ENCODE measurements at regions not wholly inside any gene's neighbourhood (a gene's known extent, or its start where the extent isn't known, plus 50 kb on each side); places are given as distances from the start of the nearest gene placed in this dataset.

DNA sequence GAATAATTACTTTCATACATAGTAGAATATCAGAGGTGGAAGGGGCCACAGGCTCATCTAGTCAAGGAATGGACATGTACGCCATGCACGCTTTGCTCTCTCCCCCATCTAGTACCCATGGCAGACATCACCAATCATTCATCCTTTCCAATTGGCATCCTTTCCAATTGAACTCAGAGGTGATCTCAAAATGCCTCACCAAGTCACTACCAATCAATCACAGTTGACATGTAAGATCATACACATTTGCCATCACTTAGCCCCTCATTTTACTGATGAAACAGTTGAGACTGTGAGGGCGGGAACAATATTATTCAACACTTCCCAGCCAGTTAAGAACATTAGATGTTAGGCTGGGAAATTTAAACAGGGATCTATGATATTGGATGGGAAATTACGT is 308.4 kb downstream of the FGFR2 start:
- Histone ChIP-seq H3K36me3 (ENCODE audit: insufficient read depth, low read length) (no peaks in the 10 kb centered on the region), H3K4me3 (ENCODE audit: low read depth in 1 of 2, low read length in 2 of 2) (no peak overlapping the region), H3K27ac (ENCODE audit: low read depth, low read length) (no peak overlapping the region), H3K4me1 (ENCODE audit: insufficient read depth, low read length) (peaks cover 45% of the 10 kb centered on the region), H3K27me3 (ENCODE audit: control insufficient read depth in 1 of 2, insufficient read depth in 2 of 2, low read length in 2 of 2) (no peaks in the 10 kb centered on the region), H3K9ac (ENCODE audit: low read length) (no peak overlapping the region), H3K9me3 (ENCODE audit: low read length) (no peaks in the 10 kb centered on the region)

DNA sequence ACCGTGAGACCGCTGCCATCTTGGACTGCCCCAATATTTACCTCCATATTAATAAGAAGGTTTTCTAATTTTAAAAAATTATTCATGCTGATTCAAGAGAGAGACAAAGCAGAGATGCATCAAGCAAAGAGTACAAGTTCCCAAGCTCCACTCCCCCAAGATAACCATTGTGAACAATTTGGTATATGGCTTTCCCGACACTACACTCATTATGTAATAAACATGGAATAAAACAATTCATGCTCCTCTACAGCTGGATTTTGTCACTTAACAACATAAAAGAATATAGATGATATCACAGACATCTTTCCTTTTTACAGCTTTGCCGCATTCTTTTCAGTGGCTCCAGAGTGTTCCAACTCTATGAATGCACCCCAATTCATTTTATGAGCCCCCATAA is 307.6 kb downstream of the FGFR2 start:
- H3K9me3 ChIP-seq (ENCODE audit: low read length) = no peaks in the 10 kb centered on the region
- H3K4me3 ChIP-seq (ENCODE audit: low read depth in 1 of 2, low read length in 2 of 2) = no peak overlapping the region
- no peaks in the 10 kb centered on the region for H3K27me3 ChIP-seq (ENCODE audit: control insufficient read depth in 1 of 2, insufficient read depth in 2 of 2, low read length in 2 of 2)
- no peak overlapping the region for H3K27ac ChIP-seq (ENCODE audit: low read depth, low read length)
- peaks cover 54% of the 10 kb centered on the region for H3K4me1 ChIP-seq (ENCODE audit: insufficient read depth, low read length)
- H3K36me3 ChIP-seq (ENCODE audit: insufficient read depth, low read length) = no peaks in the 10 kb centered on the region
- H3K9ac ChIP-seq (ENCODE audit: low read length) = no peak overlapping the region

GRCh38 chr10:121291376-121291775 is 306.9 kb downstream of the FGFR2 start:
- Histone ChIP-seq H3K36me3 (ENCODE audit: insufficient read depth, low read length) (no peaks in the 10 kb centered on the region), H3K27me3 (ENCODE audit: control insufficient read depth in 1 of 2, insufficient read depth in 2 of 2, low read length in 2 of 2) (no peaks in the 10 kb centered on the region), H3K4me1 (ENCODE audit: insufficient read depth, low read length) (peaks cover 54% of the 10 kb centered on the region), H3K27ac (ENCODE audit: low read depth, low read length) (no peak overlapping the region), H3K4me3 (ENCODE audit: low read depth in 1 of 2, low read length in 2 of 2) (no peak overlapping the region), H3K9ac (ENCODE audit: low read length) (no peak overlapping the region), H3K9me3 (ENCODE audit: low read length) (no peaks in the 10 kb centered on the region)

DNA sequence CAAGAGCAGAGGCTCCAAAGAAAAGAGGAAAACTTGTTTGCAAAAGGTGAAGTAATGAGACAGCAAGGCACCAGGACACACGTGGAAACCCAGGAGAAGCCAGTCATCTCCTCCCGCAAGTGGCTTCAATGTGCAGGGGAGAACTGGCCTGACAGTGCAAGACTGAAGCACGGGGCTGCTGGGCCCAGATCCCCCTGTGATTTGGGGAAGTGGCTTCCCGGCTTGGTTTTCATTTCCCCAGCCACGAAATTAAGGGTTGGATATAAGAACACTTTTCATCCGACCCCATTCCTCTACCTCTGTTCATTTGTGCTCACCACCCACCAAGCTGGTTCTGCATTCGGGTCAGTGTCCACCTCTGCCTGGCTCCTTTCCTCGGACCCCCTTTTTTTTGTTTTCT is 306.4 kb downstream of the FGFR2 start:
- Histone ChIP-seq H3K36me3 (ENCODE audit: insufficient read depth, low read length) (no peaks in the 10 kb centered on the region), H3K9ac (ENCODE audit: low read length) (no peak overlapping the region), H3K4me3 (ENCODE audit: low read depth in 1 of 2, low read length in 2 of 2) (no peak overlapping the region), H3K27ac (ENCODE audit: low read depth, low read length) (peak overlapping the region; percentile 16), H3K27me3 (ENCODE audit: control insufficient read depth in 1 of 2, insufficient read depth in 2 of 2, low read length in 2 of 2) (no peaks in the 10 kb centered on the region), H3K4me1 (ENCODE audit: insufficient read depth, low read length) (peaks cover 54% of the 10 kb centered on the region), H3K9me3 (ENCODE audit: low read length) (no peaks in the 10 kb centered on the region)

DNA sequence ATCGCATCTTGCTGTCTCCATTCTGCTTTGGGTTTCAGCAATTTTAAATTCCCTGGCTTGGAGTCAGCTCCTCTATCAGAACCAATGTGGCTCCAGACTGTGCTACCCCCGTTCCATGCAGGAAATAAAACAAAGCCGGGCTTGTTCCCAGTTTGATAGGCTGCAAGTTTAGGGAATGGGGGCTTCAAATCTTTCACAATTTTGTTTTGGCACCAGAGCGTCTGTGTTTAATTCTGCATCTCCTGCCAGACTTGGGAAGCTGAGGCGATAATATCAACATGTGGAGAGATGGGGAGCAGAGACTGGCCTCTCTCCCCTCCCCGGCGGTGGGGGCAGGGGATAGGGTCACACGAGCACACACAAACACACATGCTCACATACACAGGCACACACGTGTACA is 305.9 kb downstream of the FGFR2 start:
- Histone ChIP-seq H3K9me3 (ENCODE audit: low read length) (no peaks in the 10 kb centered on the region), H3K27ac (ENCODE audit: low read depth, low read length) (peak overlapping the region; percentile 16), H3K9ac (ENCODE audit: low read length) (no peak overlapping the region), H3K4me3 (ENCODE audit: low read depth in 1 of 2, low read length in 2 of 2) (no peak overlapping the region), H3K36me3 (ENCODE audit: insufficient read depth, low read length) (no peaks in the 10 kb centered on the region), H3K4me1 (ENCODE audit: insufficient read depth, low read length) (peaks cover 54% of the 10 kb centered on the region), H3K27me3 (ENCODE audit: control insufficient read depth in 1 of 2, insufficient read depth in 2 of 2, low read length in 2 of 2) (no peaks in the 10 kb centered on the region)

DNA sequence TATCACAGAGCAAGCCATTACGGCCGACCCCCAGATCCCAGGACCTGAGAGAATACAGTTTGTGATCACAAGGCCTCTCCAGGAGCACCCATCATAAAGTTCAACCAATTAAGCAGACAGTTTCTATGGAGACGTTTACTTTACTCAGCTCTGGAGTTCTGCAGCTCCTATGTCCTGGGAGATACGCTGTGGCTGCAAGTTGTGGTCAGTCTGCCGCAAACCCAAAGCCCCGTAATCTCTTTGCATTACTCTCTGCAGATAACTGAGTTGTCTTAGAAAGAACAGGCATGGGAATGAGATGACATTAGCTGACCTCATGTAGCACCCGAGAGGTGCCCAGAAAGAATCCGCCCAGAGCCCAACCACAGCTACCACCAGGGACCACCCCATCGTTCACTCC is 305.1 kb downstream of the FGFR2 start:
- Histone ChIP-seq H3K27me3 (ENCODE audit: control insufficient read depth in 1 of 2, insufficient read depth in 2 of 2, low read length in 2 of 2) (no peaks in the 10 kb centered on the region), H3K4me3 (ENCODE audit: low read depth in 1 of 2, low read length in 2 of 2) (peak overlapping the region in 1 of 2 donors; percentile 4), H3K9me3 (ENCODE audit: low read length) (no peaks in the 10 kb centered on the region), H3K4me1 (ENCODE audit: insufficient read depth, low read length) (peaks cover 47% of the 10 kb centered on the region), H3K27ac (ENCODE audit: low read depth, low read length) (peak overlapping the region; percentile 64), H3K9ac (ENCODE audit: low read length) (no peak overlapping the region), H3K36me3 (ENCODE audit: insufficient read depth, low read length) (no peaks in the 10 kb centered on the region)

DNA sequence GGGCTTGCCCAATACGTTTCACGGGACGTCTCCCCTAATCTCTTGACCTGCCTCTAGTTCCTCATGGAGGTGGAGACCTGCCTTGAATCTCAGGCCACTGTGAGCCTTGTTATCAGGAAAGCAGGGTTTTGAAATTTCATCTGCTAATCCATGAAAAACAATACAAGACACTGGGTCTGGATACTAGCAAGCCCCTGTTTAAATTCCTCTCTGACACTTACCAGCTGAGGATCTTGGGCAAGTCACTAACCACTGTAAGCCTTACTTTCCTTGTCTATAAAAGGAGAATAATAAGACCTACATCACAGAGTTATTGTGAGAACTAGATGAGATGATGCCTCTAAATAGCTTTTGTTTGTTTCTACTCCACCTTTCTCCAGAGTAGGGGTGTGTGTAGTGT is 303.6 kb downstream of the FGFR2 start:
- no peaks in the 10 kb centered on the region for H3K36me3 ChIP-seq (ENCODE audit: insufficient read depth, low read length)
- H3K9ac ChIP-seq (ENCODE audit: low read length) = no peak overlapping the region
- H3K4me1 ChIP-seq (ENCODE audit: insufficient read depth, low read length) = peaks cover 40% of the 10 kb centered on the region
- H3K4me3 ChIP-seq (ENCODE audit: low read depth in 1 of 2, low read length in 2 of 2) = no peak overlapping the region
- H3K27ac ChIP-seq (ENCODE audit: low read depth, low read length) = peak overlapping the region; percentile 45
- H3K27me3 ChIP-seq (ENCODE audit: control insufficient read depth in 1 of 2, insufficient read depth in 2 of 2, low read length in 2 of 2) = no peaks in the 10 kb centered on the region
- no peaks in the 10 kb centered on the region for H3K9me3 ChIP-seq (ENCODE audit: low read length)

GRCh38 chr10:121296378-121296777 is 301.9 kb downstream of the FGFR2 start:
- Histone ChIP-seq H3K36me3 (ENCODE audit: insufficient read depth, low read length) (no peaks in the 10 kb centered on the region), H3K4me3 (ENCODE audit: low read depth in 1 of 2, low read length in 2 of 2) (no peak overlapping the region), H3K4me1 (ENCODE audit: insufficient read depth, low read length) (peaks cover 40% of the 10 kb centered on the region), H3K9me3 (ENCODE audit: low read length) (no peaks in the 10 kb centered on the region), H3K9ac (ENCODE audit: low read length) (no peak overlapping the region), H3K27me3 (ENCODE audit: control insufficient read depth in 1 of 2, insufficient read depth in 2 of 2, low read length in 2 of 2) (no peaks in the 10 kb centered on the region), H3K27ac (ENCODE audit: low read depth, low read length) (peak overlapping the region; percentile 24)

GRCh38 chr10:121296881-121297585 is 301.2 kb downstream of the FGFR2 start:
- H3K27me3 ChIP-seq (ENCODE audit: control insufficient read depth in 1 of 2, insufficient read depth in 2 of 2, low read length in 2 of 2) = no peaks in the 10 kb centered on the region
- H3K9me3 ChIP-seq (ENCODE audit: low read length) = no peaks in the 10 kb centered on the region
- no peaks in the 10 kb centered on the region for H3K36me3 ChIP-seq (ENCODE audit: insufficient read depth, low read length)
- H3K4me1 ChIP-seq (ENCODE audit: insufficient read depth, low read length) = peaks cover 36% of the 10 kb centered on the region
- H3K4me3 ChIP-seq (ENCODE audit: low read depth in 1 of 2, low read length in 2 of 2) = no peak overlapping the region
- no peak overlapping the region for H3K27ac ChIP-seq (ENCODE audit: low read depth, low read length)
- no peak overlapping the region for H3K9ac ChIP-seq (ENCODE audit: low read length)

GRCh38 chr10:121300723-121301122 is 297.5 kb downstream of the FGFR2 start:
- peaks cover 25% of the 10 kb centered on the region for H3K4me1 ChIP-seq (ENCODE audit: insufficient read depth, low read length)
- H3K4me3 ChIP-seq (ENCODE audit: low read depth in 1 of 2, low read length in 2 of 2) = no peak overlapping the region
- no peaks in the 10 kb centered on the region for H3K36me3 ChIP-seq (ENCODE audit: insufficient read depth, low read length)
- no peak overlapping the region for H3K9ac ChIP-seq (ENCODE audit: low read length)
- H3K9me3 ChIP-seq (ENCODE audit: low read length) = no peaks in the 10 kb centered on the region
- H3K27ac ChIP-seq (ENCODE audit: low read depth, low read length) = no peak overlapping the region
- no peaks in the 10 kb centered on the region for H3K27me3 ChIP-seq (ENCODE audit: control insufficient read depth in 1 of 2, insufficient read depth in 2 of 2, low read length in 2 of 2)

DNA sequence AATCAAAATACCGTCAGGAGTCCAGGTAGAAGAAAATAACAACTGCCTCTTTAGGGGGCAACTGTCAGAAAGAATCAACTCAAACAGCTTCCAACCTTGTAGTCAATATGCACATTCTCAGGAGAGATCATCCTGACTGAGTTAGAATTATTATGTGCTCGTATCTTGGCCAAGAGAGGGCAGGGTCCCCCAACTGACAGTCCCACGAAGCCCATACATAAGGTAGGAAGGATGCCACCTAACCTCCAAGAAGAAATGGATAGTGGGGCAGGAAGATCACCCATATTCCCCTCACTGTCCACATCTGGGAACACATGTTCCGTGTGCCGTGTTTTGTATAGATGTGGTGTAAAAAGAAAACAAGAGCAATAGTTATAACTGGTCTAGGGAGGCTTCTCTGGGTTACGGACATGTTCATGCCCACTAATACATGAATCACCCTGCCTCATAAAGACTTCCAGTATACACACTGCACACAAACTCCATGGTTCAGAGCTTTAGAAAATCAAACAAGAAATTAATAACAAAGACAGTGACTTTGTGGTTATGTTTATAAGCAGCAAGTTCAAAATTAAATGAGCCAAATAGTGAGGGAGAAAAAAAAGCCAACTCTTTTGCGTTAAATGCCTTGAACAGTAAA is 295.6 kb downstream of the FGFR2 start:
- Histone ChIP-seq H3K9ac (ENCODE audit: low read length) (no peak overlapping the region), H3K36me3 (ENCODE audit: insufficient read depth, low read length) (no peaks in the 10 kb centered on the region), H3K9me3 (ENCODE audit: low read length) (no peaks in the 10 kb centered on the region), H3K27ac (ENCODE audit: low read depth, low read length) (peak overlapping the region; percentile 47), H3K27me3 (ENCODE audit: control insufficient read depth in 1 of 2, insufficient read depth in 2 of 2, low read length in 2 of 2) (no peaks in the 10 kb centered on the region), H3K4me3 (ENCODE audit: low read depth in 1 of 2, low read length in 2 of 2) (no peak overlapping the region), H3K4me1 (ENCODE audit: insufficient read depth, low read length) (peaks cover 29% of the 10 kb centered on the region)

All from muscle layer of colon (tissue), 2 donors.